ENCODE measurements at regions not wholly inside any gene's neighbourhood (a gene's known extent, or its start where the extent isn't known, plus 50 kb on each side); places are given as distances from the start of the nearest gene placed in this dataset.

GRCh38 chr20:19907326-19908056 lies 109.7 kb upstream of the NAA20 start:
- peak; percentile 27 for DNase-seq (ENCODE audit: low read depth)
- no peak overlapping the region for H3K4me3 ChIP-seq (ENCODE audit: low read depth, low read length)
- no peak for TF ChIP-seq CTCF (conservative IDR thresholded peaks at IDR 0.05; ENCODE audit: low read depth, low read length)

DNA sequence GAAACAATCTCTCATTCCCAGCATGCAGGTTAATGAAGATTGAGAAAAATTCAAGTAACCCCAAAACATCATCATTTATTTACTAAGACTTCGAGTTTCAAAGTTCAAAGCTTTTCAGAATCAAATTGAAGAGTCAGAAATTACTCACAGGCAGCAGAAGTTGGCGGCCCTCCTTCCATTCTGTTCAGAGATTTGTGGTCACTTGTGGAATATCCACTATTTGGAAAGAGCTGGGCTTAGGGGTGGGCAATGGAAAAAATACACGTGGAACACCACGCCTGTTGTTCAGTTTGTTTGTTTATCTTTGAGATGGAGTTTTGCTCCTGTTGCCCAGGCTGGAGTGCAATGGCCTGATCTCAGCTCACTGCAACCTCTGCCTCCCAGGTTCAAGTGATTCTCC lies 108.6 kb upstream of the NAA20 start:
- no peak for TF ChIP-seq CTCF (conservative IDR thresholded peaks at IDR 0.05; ENCODE audit: low read depth, low read length)

GRCh38 chr20:19909725-19910124 lies 107.4 kb upstream of the NAA20 start:
- no peak for TF ChIP-seq CTCF (conservative IDR thresholded peaks at IDR 0.05; ENCODE audit: low read depth, low read length)
- no peak overlapping the region for H3K4me3 ChIP-seq (ENCODE audit: low read depth, low read length)
- DNase-seq (ENCODE audit: low read depth): no peak

More for the DNA sequence above, 108.6 kb upstream of the NAA20 start:
- no peak overlapping the region for H3K4me3 ChIP-seq (ENCODE audit: low read depth, low read length)
- DNase-seq (ENCODE audit: low read depth): no peak

GRCh38 chr20:19911810-19912382 lies 105.3 kb upstream of the NAA20 start:
- H3K4me3 ChIP-seq (ENCODE audit: low read depth, low read length): no peak overlapping the region
- no peak for TF ChIP-seq CTCF (conservative IDR thresholded peaks at IDR 0.05; ENCODE audit: low read depth, low read length)
- no peak for DNase-seq (ENCODE audit: low read depth)

- no peak overlapping the region for H3K4me3 ChIP-seq (ENCODE audit: low read depth, low read length)
- DNase-seq (ENCODE audit: low read depth): no peak
- TF ChIP-seq CTCF (conservative IDR thresholded peaks at IDR 0.05; ENCODE audit: low read depth, low read length): no peak
These were observed 103.8 kb upstream of the NAA20 start for GRCh38 chr20:19913349-19913748.

DNA sequence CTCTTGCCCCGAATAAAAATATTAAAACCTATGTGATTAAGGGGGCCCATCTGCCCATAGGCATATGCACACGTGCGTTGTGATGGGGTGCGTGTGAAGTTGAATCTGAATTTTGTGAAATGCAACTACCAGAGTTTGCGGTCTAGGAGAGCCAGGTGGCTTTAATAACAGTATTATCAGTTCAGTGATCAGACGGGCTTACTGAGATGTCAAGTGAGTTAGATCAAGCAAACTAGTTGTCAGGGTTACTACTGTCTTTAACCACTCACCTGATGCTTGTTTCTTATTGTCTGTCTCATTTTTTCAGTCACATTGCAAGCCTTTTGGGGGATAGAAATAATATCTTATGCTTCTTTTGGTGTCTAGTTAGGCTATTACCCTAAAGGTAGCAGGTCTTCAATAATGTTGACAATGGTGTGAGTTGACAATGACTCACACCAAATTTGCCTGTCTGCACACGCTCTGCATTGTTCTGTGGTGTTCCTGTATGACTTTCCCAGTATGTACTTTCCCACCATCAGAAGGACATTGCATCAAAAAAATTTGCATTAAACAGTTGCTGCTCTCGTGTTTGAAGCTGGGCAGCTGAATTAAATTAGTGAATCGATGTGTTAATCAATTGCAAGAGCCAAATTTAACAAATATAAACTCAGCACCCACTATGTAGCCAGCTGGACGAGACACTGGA lies 103.1 kb upstream of the NAA20 start:
- DNase-seq (ENCODE audit: low read depth): peak; percentile 33
- TF ChIP-seq CTCF (conservative IDR thresholded peaks at IDR 0.05; ENCODE audit: low read depth, low read length): no peak
- no peak overlapping the region for H3K4me3 ChIP-seq (ENCODE audit: low read depth, low read length)
